GM06990 (cell line): ENCODE measurements at regions not wholly inside any gene's neighbourhood (a gene's known extent, or its start where the extent isn't known, plus 50 kb on each side); places are given as distances from the start of the nearest gene placed in this dataset.

Source experiments
- DNase-seq: peaks from one replicate; pipeline ENCODE4 v3.0.0-alpha.2; 2011; ENCODE audit not compliant: insufficient read length; ENCODE audit errors: extremely low read depth
- H3K27me3 ChIP-seq: replicated peaks from 2 replicates; pipeline ENCODE4 v1.6.0; 2011; ENCODE audit warnings: low read length; ENCODE audit not compliant: control insufficient read depth, insufficient read depth
- H3K36me3 ChIP-seq: 2 replicates; pipeline ENCODE4 v1.5.1; 2011; ENCODE audit warnings: low read length; ENCODE audit not compliant: control insufficient read depth, insufficient read depth
- H3K4me3 ChIP-seq: replicated peaks from 2 replicates; pipeline ENCODE4 v1.5.1; 2011; ENCODE audit warnings: low read depth, mild to moderate bottlenecking, control low read depth, low read length
- TF ChIP-seq, protein P1 (sequence below): IDR thresholded peaks from 2 replicates; pipeline ENCODE4 v1.5.1; 2011; ENCODE audit warnings: low read length, control low read depth, mild to moderate bottlenecking, inconsistent platforms; ENCODE audit not compliant: insufficient read depth, poor library complexity, severe bottlenecking

DNA sequence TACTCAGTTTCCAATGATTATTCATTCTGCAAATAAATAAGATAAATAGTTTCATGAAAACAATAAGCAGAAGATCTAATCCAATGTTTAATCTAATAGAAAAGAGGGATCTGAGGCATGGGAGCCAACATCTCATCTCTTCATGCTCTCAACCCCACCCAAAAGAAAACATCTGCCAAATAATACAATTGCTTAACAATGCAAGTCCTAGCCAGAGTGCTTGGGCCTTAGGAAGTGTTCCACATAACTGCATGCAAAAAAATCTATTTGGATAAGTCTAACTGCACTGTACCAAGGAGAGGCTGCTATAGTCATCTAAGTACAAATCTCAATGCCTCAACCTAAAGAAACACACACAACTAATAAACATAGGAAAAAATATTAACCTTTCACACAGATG is 606.0 kb downstream of the CDH9 start:
- TF ChIP-seq, protein P1, sequence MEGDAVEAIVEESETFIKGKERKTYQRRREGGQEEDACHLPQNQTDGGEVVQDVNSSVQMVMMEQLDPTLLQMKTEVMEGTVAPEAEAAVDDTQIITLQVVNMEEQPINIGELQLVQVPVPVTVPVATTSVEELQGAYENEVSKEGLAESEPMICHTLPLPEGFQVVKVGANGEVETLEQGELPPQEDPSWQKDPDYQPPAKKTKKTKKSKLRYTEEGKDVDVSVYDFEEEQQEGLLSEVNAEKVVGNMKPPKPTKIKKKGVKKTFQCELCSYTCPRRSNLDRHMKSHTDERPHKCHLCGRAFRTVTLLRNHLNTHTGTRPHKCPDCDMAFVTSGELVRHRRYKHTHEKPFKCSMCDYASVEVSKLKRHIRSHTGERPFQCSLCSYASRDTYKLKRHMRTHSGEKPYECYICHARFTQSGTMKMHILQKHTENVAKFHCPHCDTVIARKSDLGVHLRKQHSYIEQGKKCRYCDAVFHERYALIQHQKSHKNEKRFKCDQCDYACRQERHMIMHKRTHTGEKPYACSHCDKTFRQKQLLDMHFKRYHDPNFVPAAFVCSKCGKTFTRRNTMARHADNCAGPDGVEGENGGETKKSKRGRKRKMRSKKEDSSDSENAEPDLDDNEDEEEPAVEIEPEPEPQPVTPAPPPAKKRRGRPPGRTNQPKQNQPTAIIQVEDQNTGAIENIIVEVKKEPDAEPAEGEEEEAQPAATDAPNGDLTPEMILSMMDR, result no peak
- Histone ChIP-seq H3K4me3 (no peak overlapping the region), H3K36me3 (no peaks in the 10 kb centered on the region), H3K27me3 (no peaks in the 10 kb centered on the region)
- no peak for DNase-seq

DNA sequence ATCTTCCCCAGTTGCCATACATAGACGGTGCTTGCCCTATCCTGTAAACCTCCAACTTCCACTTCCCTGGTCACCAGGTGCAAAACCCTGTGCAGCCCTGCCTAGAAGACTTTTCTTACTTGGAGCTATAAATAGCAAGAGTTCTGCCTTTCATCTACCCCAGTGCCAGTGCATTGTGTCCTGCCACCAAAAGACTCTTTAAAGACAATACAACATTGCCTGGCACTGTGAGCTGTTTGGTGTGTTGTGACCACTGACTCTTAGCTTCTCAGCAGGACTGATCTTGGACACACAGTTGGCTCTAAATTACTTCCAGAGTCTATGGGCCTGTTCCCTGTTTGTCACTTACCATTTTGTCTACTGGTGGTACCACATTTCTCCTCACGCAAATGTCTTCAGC is 608.1 kb downstream of the CDH9 start:
- no peaks in the 10 kb centered on the region for H3K27me3 ChIP-seq
- no peak for DNase-seq
- no peaks in the 10 kb centered on the region for H3K36me3 ChIP-seq
- no peak overlapping the region for H3K4me3 ChIP-seq
- TF ChIP-seq, protein P1, result no peak

DNA sequence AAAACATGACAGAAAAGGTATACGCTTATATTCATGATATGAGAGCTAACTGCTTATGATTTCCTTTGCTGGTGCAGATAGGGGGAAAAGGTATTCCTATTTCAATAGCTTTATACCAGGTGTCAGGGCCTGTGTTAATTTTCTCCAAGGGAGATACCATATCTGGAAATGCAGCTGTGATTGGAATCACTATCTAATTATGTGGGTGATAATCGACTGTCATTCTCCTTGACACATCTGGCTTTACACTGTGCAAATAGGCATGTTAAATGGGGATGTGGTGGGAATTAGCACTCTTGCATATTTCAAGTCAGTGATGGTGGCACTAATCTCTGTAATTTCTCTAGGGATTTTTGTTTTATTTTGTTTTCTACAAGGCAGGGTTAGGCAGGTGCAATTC is 611.1 kb downstream of the CDH9 start:
- DNase-seq, result no peak
- Histone ChIP-seq H3K4me3 (no peak overlapping the region), H3K36me3 (no peaks in the 10 kb centered on the region), H3K27me3 (no peaks in the 10 kb centered on the region)
- TF ChIP-seq, protein P1, result no peak

DNA sequence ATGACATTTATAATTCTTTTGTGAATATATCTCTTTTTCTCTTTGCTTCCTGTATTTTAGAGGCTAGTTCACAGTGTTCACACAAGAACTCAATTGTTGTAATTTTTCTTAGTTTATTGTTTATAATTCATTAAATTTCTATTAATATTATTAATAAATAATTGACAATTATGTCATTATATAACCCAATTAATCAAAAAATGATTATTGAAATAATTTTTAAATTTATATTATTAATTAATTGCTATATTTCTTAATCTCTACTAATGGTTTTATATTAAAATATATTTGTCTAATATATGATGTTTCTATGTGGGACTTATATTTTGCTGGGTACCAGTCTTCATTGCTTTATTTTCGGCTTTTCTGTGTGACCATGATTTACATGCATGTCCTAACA is 618.4 kb downstream of the CDH9 start:
- Histone ChIP-seq H3K27me3 (no peaks in the 10 kb centered on the region), H3K4me3 (no peak overlapping the region), H3K36me3 (no peaks in the 10 kb centered on the region)
- TF ChIP-seq, protein P1, result no peak
- DNase-seq, result no peak

DNA sequence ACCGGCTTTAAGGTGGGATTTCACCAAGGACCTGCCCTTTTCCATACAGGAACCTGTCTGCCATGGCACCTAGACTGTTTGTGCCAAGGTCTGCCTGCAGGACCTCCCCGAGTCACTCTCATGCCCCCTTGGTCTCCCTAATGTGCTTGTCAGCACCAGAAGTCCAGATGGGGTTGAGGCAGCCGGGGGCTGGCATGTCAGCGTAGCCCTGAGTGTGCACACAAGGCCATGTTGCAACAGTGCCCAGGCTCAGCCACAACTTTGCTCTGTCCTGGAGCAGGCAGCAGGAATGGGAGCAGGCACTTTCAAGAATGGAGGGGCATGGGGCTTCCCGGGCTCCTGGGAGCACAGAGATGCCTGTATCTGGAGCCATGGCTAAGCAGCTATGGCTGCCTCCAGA is 621.5 kb downstream of the CDH9 start:
- Histone ChIP-seq H3K27me3 (no peaks in the 10 kb centered on the region), H3K4me3 (no peak overlapping the region), H3K36me3 (no peaks in the 10 kb centered on the region)
- TF ChIP-seq, protein P1, result no peak
- no peak for DNase-seq
